CD14-positive monocyte (primary cell): ENCODE measurements at regions not wholly inside any gene's neighbourhood (a gene's known extent, or its start where the extent isn't known, plus 50 kb on each side); places are given as distances from the start of the nearest gene placed in this dataset.
A peak's percentile ranks its signal among the peaks of the same experiment; 100 is the strongest.

ENCODE experiments used
- DNase-seq, 3 donors: peaks; one replicate each; pipeline ENCODE4 v3.0.0-alpha.2; 2011 to 2022
- H2AFZ ChIP-seq: 2 replicates; pipeline ENCODE4 v1.6.0; 2012; ENCODE audit warnings: mild to moderate bottlenecking, low read depth, low read length, inconsistent platforms; ENCODE audit not compliant: insufficient read depth, poor library complexity, severe bottlenecking
- H3K27ac ChIP-seq, 2 donors: 1 replicate in 1 of 2; 2 replicates in 1 of 2; pipeline ENCODE4 v1.5.1; 2012 to 2013; ENCODE audit warnings: low read length in 2 of 2, control low read depth in 1 of 2, inconsistent platforms in 1 of 2, low read depth in 1 of 2, mild to moderate bottlenecking in 1 of 2
- H3K27me3 ChIP-seq, 2 donors: one replicate each; pipeline versions ENCODE4 v1.6.0 to v1.6.1; 2011 to 2013; ENCODE audit warnings: low read length in 2 of 2; ENCODE audit not compliant: control insufficient read depth in 2 of 2, insufficient read depth in 2 of 2
- H3K36me3 ChIP-seq, 2 donors: replicated peaks in 1 of 2; 1 replicate in 1 of 2; 2 replicates in 1 of 2; pipeline versions ENCODE4 v1.5.1 to v1.6.1; 2012 to 2013; ENCODE audit warnings: low read length in 2 of 2, control low read depth in 1 of 2, inconsistent platforms in 1 of 2, mild to moderate bottlenecking in 1 of 2; ENCODE audit not compliant: insufficient read depth in 2 of 2, control insufficient read depth in 1 of 2
- H3K4me1 ChIP-seq, 2 donors: 1 replicate in 1 of 2; 2 replicates in 1 of 2; pipeline versions ENCODE4 v1.5.1 to v1.6.1; 2012 to 2013; ENCODE audit warnings: low read length in 2 of 2, control low read depth in 1 of 2, inconsistent platforms in 1 of 2, mild to moderate bottlenecking in 1 of 2, moderate library complexity in 1 of 2; ENCODE audit not compliant: insufficient read depth in 2 of 2, control insufficient read depth in 1 of 2
- H3K4me2 ChIP-seq: replicated peaks from 2 replicates; pipeline ENCODE3; 2012; ENCODE audit warnings: low read length, moderate library complexity, mild to moderate bottlenecking; ENCODE audit not compliant: poor library complexity, severe bottlenecking; ENCODE audit errors: extremely low read depth
- H3K4me3 ChIP-seq, 3 experiments: fragments of 200-600 bp in 1 of 3; sonication (generic) in 1 of 3; replicated peaks in 1 of 3; 1 replicate in 2 of 3; 2 replicates in 1 of 3; pipeline ENCODE4 v1.5.1; 2011 to 2013; ENCODE audit warnings: low read length in 3 of 3, mild to moderate bottlenecking in 3 of 3, control low read depth in 2 of 3, low read depth in 2 of 3, inconsistent platforms in 1 of 3, moderate library complexity in 1 of 3
- H3K79me2 ChIP-seq: 2 replicates; pipeline ENCODE4 v1.6.0; 2012; ENCODE audit warnings: mild to moderate bottlenecking, control low read depth, inconsistent platforms, low read length, moderate library complexity; ENCODE audit not compliant: insufficient read depth
- H3K9ac ChIP-seq: 2 replicates; pipeline ENCODE4 v1.6.0; 2017; ENCODE audit warnings: low read length, mild to moderate bottlenecking; ENCODE audit not compliant: insufficient read depth, poor library complexity, severe bottlenecking
- H3K9me3 ChIP-seq, 2 donors: replicated peaks in 1 of 2; 1 replicate in 1 of 2; 2 replicates in 1 of 2; pipeline versions ENCODE4 v1.5.1 to v1.6.1; 2012 to 2013; ENCODE audit warnings: low read length in 2 of 2, control low read depth in 1 of 2; ENCODE audit not compliant: control insufficient read depth in 1 of 2, insufficient read depth in 1 of 2
- H4K20me1 ChIP-seq: 2 replicates; pipeline ENCODE4 v1.6.0; 2012; ENCODE audit warnings: mild to moderate bottlenecking, low read length, control low read depth, moderate library complexity; ENCODE audit not compliant: insufficient read depth
- H3K27ac Mint-ChIP-seq, 7 donors: one replicate each; pipeline ENCODE4 v1.8.0; 2020; ENCODE audit warnings: mild to moderate bottlenecking in 7 of 7, mixed read lengths in 7 of 7, moderate library complexity in 6 of 7, inconsistent platforms in 2 of 7
- H3K27me3 Mint-ChIP-seq, 3 donors: one replicate each; pipeline ENCODE4 v1.8.0; 2021 to 2022; ENCODE audit warnings: low read depth in 3 of 3, mild to moderate bottlenecking in 3 of 3, mixed read lengths in 3 of 3, moderate library complexity in 3 of 3, inconsistent platforms in 1 of 3
- H3K36me3 Mint-ChIP-seq, 2 donors: one replicate each; pipeline ENCODE4 v1.8.0; 2020; ENCODE audit warnings: mixed read lengths in 2 of 2, inconsistent platforms in 1 of 2, mild to moderate bottlenecking in 1 of 2
- H3K4me1 Mint-ChIP-seq: one replicate; pipeline ENCODE4 v1.8.0; 2020; ENCODE audit warnings: mild to moderate bottlenecking, mixed read lengths
- H3K4me3 Mint-ChIP-seq, 2 donors: one replicate each; pipeline ENCODE4 v1.8.0; 2020; ENCODE audit warnings: mild to moderate bottlenecking in 2 of 2, mixed read lengths in 2 of 2, moderate library complexity in 1 of 2
- H3K9me3 Mint-ChIP-seq, 7 donors: one replicate each; pipeline ENCODE4 v1.8.0; 2020 to 2022; ENCODE audit warnings: mixed read lengths in 7 of 7, mild to moderate bottlenecking in 6 of 7, moderate library complexity in 6 of 7, inconsistent platforms in 2 of 7
- WGBS: methylation state at CpG from one replicate; pipeline ENCODE4 v1.1.5; 2013; ENCODE audit warnings: missing lambda C conversion rate; ENCODE audit not compliant: insufficient coverage; 5-methylcytosine and 5-hydroxymethylcytosine counted together
- intact Hi-C, 2 donors: fragments of 100-400 bp; cut with micrococcal nuclease; formaldehyde crosslinking; loops; one replicate each; pipeline versions ENCODE4 v1.15.0 to v1.15.1; 2023
- TF ChIP-seq, protein P1 (sequence below): fragments of 200-600 bp; IDR thresholded peaks from one replicate; pipeline ENCODE4 v1.8.0; 2022; ENCODE audit warnings: antibody characterized with exemption, mild to moderate bottlenecking

DNA sequence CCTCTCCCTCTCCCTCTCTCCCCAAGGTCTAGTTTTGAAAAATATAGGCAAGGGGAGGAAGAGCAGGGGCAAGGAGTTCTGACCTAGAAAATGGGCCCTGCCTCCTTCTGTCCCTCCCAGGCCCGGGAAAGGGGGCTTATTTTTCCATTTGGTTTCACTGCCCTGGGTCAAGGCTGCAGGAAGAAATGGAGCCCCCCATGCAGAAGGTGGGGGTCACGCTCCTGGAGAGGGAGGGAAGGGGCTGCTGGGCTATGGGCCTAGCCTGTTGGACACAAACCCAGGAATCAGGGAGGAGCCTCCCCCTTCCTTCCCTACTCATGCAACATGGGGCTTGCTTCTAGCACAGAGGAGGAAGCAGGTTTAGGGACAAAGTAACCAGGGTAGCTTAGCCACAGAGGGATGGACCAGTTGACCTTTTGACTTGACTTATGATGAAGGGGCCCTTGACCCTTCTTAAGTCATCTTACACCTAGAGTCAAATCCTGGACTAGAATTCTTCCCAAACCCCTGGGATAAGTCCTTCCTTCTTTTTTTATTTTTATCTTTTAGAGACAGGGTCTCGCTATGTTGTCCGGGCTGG, 70.4 kb upstream of the SSBP3 start:
- peaks cover 56% of the 10 kb centered on the region for H3K4me1 Mint-ChIP-seq
- no peak overlapping the region for H3K9ac ChIP-seq

GRCh38 chr1:54475946-54476516, 69.8 kb upstream of the SSBP3 start:
- H3K4me1 ChIP-seq, result peaks cover 31 to 54% of the 10 kb centered on the region in 2 donors
- no peak overlapping the region for H3K4me3 ChIP-seq
- Mint-ChIP-seq H3K4me1 (peaks cover 50% of the 10 kb centered on the region), H3K9me3 (peaks cover 0 to 14% (median 2%) of the 10 kb centered on the region in 7 donors), H3K36me3 (peaks cover 6 to 13% of the 10 kb centered on the region in 2 donors), H3K27ac (no peak overlapping the region), H3K27me3 (peaks cover 36 to 46% (median 43%) of the 10 kb centered on the region in 3 donors), H3K4me3 (peak overlapping the region in 1 of 2 donors; percentile 68)
- H3K36me3 ChIP-seq, result no peaks in the 10 kb centered on the region
- peak overlapping the region; percentile 17 for H2AFZ ChIP-seq
- TF ChIP-seq, protein P1, sequence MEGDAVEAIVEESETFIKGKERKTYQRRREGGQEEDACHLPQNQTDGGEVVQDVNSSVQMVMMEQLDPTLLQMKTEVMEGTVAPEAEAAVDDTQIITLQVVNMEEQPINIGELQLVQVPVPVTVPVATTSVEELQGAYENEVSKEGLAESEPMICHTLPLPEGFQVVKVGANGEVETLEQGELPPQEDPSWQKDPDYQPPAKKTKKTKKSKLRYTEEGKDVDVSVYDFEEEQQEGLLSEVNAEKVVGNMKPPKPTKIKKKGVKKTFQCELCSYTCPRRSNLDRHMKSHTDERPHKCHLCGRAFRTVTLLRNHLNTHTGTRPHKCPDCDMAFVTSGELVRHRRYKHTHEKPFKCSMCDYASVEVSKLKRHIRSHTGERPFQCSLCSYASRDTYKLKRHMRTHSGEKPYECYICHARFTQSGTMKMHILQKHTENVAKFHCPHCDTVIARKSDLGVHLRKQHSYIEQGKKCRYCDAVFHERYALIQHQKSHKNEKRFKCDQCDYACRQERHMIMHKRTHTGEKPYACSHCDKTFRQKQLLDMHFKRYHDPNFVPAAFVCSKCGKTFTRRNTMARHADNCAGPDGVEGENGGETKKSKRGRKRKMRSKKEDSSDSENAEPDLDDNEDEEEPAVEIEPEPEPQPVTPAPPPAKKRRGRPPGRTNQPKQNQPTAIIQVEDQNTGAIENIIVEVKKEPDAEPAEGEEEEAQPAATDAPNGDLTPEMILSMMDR, result no peak
- H3K9ac ChIP-seq, result no peak overlapping the region
- DNase-seq, result peak in 1 of 3 donors; percentile 23
- H3K27ac ChIP-seq, result no peak overlapping the region
- no peak overlapping the region for H3K4me2 ChIP-seq
- intact Hi-C loops, result no loop called here
- no peaks in the 10 kb centered on the region for H3K79me2 ChIP-seq
- no peaks in the 10 kb centered on the region for H4K20me1 ChIP-seq
- H3K9me3 ChIP-seq, result no peaks in the 10 kb centered on the region
- 0% methylated on average over 5 of the region's 10 CpGs for WGBS
- H3K27me3 ChIP-seq, result peaks cover 24 to 39% of the 10 kb centered on the region in 2 donors

More for the DNA sequence above, 70.4 kb upstream of the SSBP3 start:
- H3K27ac ChIP-seq, result no peak overlapping the region
- no peak overlapping the region for H2AFZ ChIP-seq
- H3K79me2 ChIP-seq, result no peaks in the 10 kb centered on the region
- 100% methylated on average over 1 of the region's 4 CpGs for WGBS
- H3K27ac Mint-ChIP-seq, result no peak overlapping the region
- no peaks in the 10 kb centered on the region for H3K36me3 ChIP-seq
- peaks cover 24 to 39% of the 10 kb centered on the region in 2 donors for H3K27me3 ChIP-seq
- DNase-seq, result no peak
- intact Hi-C loops, result no loop called here
- H3K36me3 Mint-ChIP-seq, result peaks cover 6 to 13% of the 10 kb centered on the region in 2 donors
- TF ChIP-seq, protein P1, result no peak
- peaks cover 0 to 14% (median 2%) of the 10 kb centered on the region in 7 donors for H3K9me3 Mint-ChIP-seq
- H3K4me1 ChIP-seq, result peaks cover 37 to 60% of the 10 kb centered on the region in 2 donors
- H3K4me3 ChIP-seq, result no peak overlapping the region
- no peaks in the 10 kb centered on the region for H3K9me3 ChIP-seq
- H4K20me1 ChIP-seq, result no peaks in the 10 kb centered on the region
- H3K27me3 Mint-ChIP-seq, result peaks cover 36 to 46% (median 43%) of the 10 kb centered on the region in 3 donors
- H3K4me3 Mint-ChIP-seq, result peak overlapping the region in 1 of 2 donors; percentile 68
- H3K4me2 ChIP-seq, result no peak overlapping the region
